Large intestine (tissue), 3 donors: ENCODE measurements at regions not wholly inside any gene's neighbourhood (a gene's known extent, or its start where the extent isn't known, plus 50 kb on each side); places are given as distances from the start of the nearest gene placed in this dataset.

ENCODE experiments used
- DNase-seq, 2 donors: peaks; one replicate each; pipeline versions ENCODE4 v3.0.0 to v3.0.0-alpha.2; 2013
- H3K27ac ChIP-seq: one replicate; pipeline ENCODE4 v1.5.1; 2013; ENCODE audit warnings: low read length
- H3K27me3 ChIP-seq: 2 replicates; pipeline ENCODE4 v1.6.1; 2013; ENCODE audit warnings: low read length; ENCODE audit not compliant: control insufficient read depth, insufficient read depth
- H3K36me3 ChIP-seq: 2 replicates; pipeline ENCODE4 v1.6.1; 2013; ENCODE audit warnings: low read length; ENCODE audit not compliant: control insufficient read depth, insufficient read depth
- H3K4me1 ChIP-seq: one replicate; pipeline ENCODE4 v1.6.1; 2013; ENCODE audit warnings: low read length; ENCODE audit not compliant: control insufficient read depth, insufficient read depth
- H3K4me3 ChIP-seq: one replicate; pipeline ENCODE4 v1.5.1; 2013; ENCODE audit warnings: low read length
- H3K9me3 ChIP-seq: one replicate; pipeline ENCODE4 v1.6.1; 2013; ENCODE audit warnings: mild to moderate bottlenecking, low read depth, low read length, moderate library complexity; ENCODE audit not compliant: control insufficient read depth
- WGBS: methylation state at CpG from one replicate; pipeline ENCODE4 v1.1.5; 2013; ENCODE audit warnings: low lambda C conversion rate; ENCODE audit not compliant: insufficient coverage; 5-methylcytosine and 5-hydroxymethylcytosine counted together

- no peaks in the 10 kb centered on the region for H3K27me3 ChIP-seq
- no peaks in the 10 kb centered on the region for H3K9me3 ChIP-seq
- H3K4me3 ChIP-seq: no peak overlapping the region
- H3K27ac ChIP-seq: no peak overlapping the region
- H3K36me3 ChIP-seq: no peaks in the 10 kb centered on the region
- no peak for DNase-seq
- H3K4me1 ChIP-seq: no peaks in the 10 kb centered on the region
These were observed 599.3 kb downstream of the SLC6A15 start for GRCh38 chr12:84313323-84313675.

GRCh38 chr12:84308211-84308610 lies 604.4 kb downstream of the SLC6A15 start:
- no peak overlapping the region for H3K27ac ChIP-seq
- WGBS: no CpG with 5 or more reads among the region's 1 CpG
- H3K4me3 ChIP-seq: no peak overlapping the region
- no peaks in the 10 kb centered on the region for H3K36me3 ChIP-seq
- H3K4me1 ChIP-seq: no peaks in the 10 kb centered on the region
- H3K9me3 ChIP-seq: no peaks in the 10 kb centered on the region
- no peak for DNase-seq
- no peaks in the 10 kb centered on the region for H3K27me3 ChIP-seq

DNA sequence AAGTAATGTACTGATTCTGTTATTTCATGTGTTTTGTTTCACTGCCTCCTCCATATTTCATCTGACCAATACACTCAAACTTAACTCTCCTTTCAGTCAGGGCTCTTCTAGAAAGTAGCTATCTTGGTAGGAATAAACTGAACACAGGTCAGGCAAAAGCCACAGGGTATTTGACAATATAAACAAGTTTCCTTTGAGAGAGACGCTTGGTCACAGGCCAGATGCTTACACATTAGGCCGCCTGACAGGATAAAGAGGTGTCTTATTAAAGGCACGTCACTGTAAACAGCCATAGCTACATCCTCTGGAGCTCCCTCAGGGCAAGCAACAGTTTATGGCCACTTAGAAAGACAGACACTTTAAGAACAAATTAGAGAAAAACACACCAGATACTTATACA lies 607.5 kb downstream of the SLC6A15 start:
- no CpG with 5 or more reads among the region's 3 CpGs for WGBS
- DNase-seq: no peak
- no peaks in the 10 kb centered on the region for H3K9me3 ChIP-seq
- H3K27ac ChIP-seq: no peak overlapping the region
- H3K27me3 ChIP-seq: no peaks in the 10 kb centered on the region
- H3K36me3 ChIP-seq: no peaks in the 10 kb centered on the region
- H3K4me1 ChIP-seq: no peaks in the 10 kb centered on the region
- H3K4me3 ChIP-seq: no peak overlapping the region

- Histone ChIP-seq H3K27me3 (no peaks in the 10 kb centered on the region), H3K27ac (no peak overlapping the region), H3K4me3 (no peak overlapping the region), H3K4me1 (no peaks in the 10 kb centered on the region), H3K9me3 (no peaks in the 10 kb centered on the region), H3K36me3 (no peaks in the 10 kb centered on the region)
- no peak for DNase-seq
- WGBS: 100% methylated on average over 1 of the region's 2 CpGs
These were observed 618.4 kb downstream of the SLC6A15 start for GRCh38 chr12:84294246-84294645.

DNA sequence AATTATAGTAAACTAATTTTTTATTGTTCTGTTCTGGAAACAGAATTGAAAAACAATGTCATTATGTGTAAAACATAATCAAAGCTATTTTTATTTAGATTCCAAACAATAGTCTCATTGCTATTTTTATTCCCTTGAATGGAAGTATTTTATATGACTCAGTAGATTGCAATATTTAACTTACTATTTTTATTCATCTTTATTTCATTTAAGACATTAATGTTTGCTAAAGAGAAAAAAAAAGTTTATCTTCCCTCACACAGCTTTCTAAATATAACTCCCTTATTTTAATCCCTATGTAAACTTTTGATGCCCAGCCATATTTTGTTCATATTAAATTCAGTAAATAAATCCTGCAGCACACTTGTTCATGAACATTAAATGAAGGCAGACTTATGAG lies 622.4 kb downstream of the SLC6A15 start:
- H3K4me3 ChIP-seq: no peak overlapping the region
- H3K9me3 ChIP-seq: no peaks in the 10 kb centered on the region
- H3K36me3 ChIP-seq: no peaks in the 10 kb centered on the region
- no peak for DNase-seq
- H3K27ac ChIP-seq: no peak overlapping the region
- H3K4me1 ChIP-seq: no peaks in the 10 kb centered on the region
- no peaks in the 10 kb centered on the region for H3K27me3 ChIP-seq

DNA sequence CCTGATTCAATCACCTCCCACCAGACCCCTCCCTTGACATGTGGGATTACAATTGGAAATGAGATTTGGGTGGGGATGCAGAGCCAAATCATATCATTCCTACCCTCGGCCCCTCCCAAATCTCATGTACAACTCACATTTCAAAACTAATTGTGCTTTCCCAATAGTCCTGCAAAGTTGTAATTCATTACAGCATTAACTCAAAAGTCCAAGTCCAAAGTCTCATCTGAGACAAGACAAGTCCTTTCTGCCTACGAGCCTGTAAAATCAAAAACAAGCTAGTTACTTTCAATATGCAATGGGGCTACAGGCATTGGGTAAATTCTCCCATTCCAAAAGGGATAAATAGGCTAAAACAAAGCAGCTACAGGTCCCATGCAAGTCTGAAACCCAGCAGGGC lies 634.6 kb downstream of the SLC6A15 start:
- Histone ChIP-seq H3K4me1 (no peaks in the 10 kb centered on the region), H3K4me3 (no peak overlapping the region), H3K27ac (no peak overlapping the region), H3K36me3 (no peaks in the 10 kb centered on the region), H3K27me3 (no peaks in the 10 kb centered on the region), H3K9me3 (no peaks in the 10 kb centered on the region)
- WGBS: no CpG with 5 or more reads among the region's 2 CpGs
- DNase-seq: no peak

GRCh38 chr12:84276215-84276614 lies 636.4 kb downstream of the SLC6A15 start:
- DNase-seq: no peak
- no peaks in the 10 kb centered on the region for H3K4me1 ChIP-seq
- no peaks in the 10 kb centered on the region for H3K36me3 ChIP-seq
- H3K4me3 ChIP-seq: no peak overlapping the region
- WGBS: no CpG with 5 or more reads among the region's 2 CpGs
- no peaks in the 10 kb centered on the region for H3K9me3 ChIP-seq
- H3K27ac ChIP-seq: no peak overlapping the region
- H3K27me3 ChIP-seq: no peaks in the 10 kb centered on the region

- WGBS: 80% methylated on average over 1 of the region's 3 CpGs
- Histone ChIP-seq H3K27me3 (no peaks in the 10 kb centered on the region), H3K9me3 (no peaks in the 10 kb centered on the region), H3K36me3 (no peaks in the 10 kb centered on the region), H3K4me1 (no peaks in the 10 kb centered on the region), H3K4me3 (no peak overlapping the region), H3K27ac (no peak overlapping the region)
- no peak for DNase-seq
These were observed 640.3 kb downstream of the SLC6A15 start for GRCh38 chr12:84272324-84272723.

DNA sequence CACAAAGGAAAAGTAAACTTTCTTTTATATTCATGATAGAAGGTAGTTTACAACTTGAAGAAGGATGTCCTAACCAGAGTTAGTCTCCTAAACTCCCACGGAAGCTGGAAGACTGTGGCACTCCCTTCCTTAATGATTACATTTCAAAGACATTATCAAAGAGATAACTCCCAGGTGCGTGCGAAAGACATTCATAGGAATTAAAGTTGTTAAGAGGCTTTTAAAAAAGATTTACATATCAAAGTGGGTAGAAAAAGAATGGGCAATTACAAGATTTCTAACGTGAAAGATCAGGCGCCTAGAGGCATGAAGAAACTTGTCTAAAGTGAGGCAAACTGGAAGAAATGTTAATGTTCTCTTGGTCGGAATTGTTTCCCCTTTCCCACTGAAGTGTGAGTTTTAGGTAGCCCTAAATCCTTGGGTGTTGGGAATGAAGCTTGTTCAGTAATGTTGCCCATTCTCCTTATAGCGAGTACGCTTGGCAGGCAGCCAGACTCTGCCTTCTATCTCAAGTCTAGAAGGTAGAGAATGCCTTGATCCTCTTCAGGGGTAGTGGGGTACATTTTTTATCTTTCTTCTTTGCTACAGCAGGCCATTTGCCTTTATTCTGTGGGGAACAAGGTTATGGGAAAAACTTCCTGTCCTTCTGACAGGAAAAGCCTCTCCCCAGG lies 642.0 kb downstream of the SLC6A15 start:
- 10% methylated on average over 2 of the region's 8 CpGs for WGBS
- no peak overlapping the region for H3K4me3 ChIP-seq
- no peak for DNase-seq

DNA sequence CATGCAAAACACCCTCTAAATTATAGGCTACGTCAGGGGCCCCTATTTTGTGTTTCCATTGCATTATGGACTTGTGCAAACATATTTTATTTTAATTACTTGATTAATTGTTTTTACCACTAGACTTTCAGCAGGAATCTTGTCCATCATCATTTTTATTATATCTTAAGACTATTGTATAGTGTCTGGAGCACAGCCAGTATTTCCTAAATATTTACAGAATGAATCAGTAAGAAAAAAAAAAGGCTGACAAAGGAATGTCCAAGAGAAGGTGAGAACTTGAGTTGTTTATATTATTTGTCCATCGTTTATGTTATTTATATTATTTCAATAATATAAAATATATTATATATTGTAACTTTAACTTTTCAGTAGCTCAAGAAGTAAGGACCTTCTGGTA lies 664.7 kb downstream of the SLC6A15 start:
- no peaks in the 10 kb centered on the region for H3K27me3 ChIP-seq
- 76% methylated on average over 2 of the region's 2 CpGs for WGBS
- no peak overlapping the region for H3K27ac ChIP-seq
- H3K9me3 ChIP-seq: no peaks in the 10 kb centered on the region
- no peaks in the 10 kb centered on the region for H3K4me1 ChIP-seq
- H3K36me3 ChIP-seq: no peaks in the 10 kb centered on the region
- H3K4me3 ChIP-seq: no peak overlapping the region
- DNase-seq: no peak

More for the DNA sequence above, 642.0 kb downstream of the SLC6A15 start:
- Histone ChIP-seq H3K36me3 (no peaks in the 10 kb centered on the region), H3K4me1 (no peaks in the 10 kb centered on the region), H3K27me3 (no peaks in the 10 kb centered on the region), H3K9me3 (no peaks in the 10 kb centered on the region), H3K27ac (no peak overlapping the region)

DNA sequence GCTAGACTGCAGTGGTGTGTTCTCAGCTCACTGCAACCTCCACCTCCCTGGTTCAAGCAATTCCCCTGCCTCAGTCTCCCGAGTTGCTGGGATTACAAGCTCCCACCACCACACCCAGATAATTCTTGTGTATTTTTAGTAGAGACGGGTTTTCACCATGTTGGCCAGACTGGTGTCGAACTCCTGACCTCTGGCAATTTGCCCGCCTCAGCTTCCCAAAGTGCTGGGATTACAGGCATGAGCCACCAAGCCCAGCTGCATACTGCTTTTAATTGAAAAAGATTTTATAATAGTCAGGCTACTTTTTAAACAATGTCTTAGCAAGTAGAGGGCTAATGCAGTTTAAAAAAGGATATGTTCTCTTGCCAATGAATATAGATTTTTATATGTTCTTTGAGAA lies 668.9 kb downstream of the SLC6A15 start:
- WGBS: no CpG with 5 or more reads among the region's 4 CpGs

More for the DNA sequence above, 668.9 kb downstream of the SLC6A15 start:
- Histone ChIP-seq H3K4me1 (no peaks in the 10 kb centered on the region), H3K27me3 (no peaks in the 10 kb centered on the region), H3K36me3 (no peaks in the 10 kb centered on the region), H3K27ac (no peak overlapping the region), H3K4me3 (no peak overlapping the region), H3K9me3 (no peaks in the 10 kb centered on the region)
- no peak for DNase-seq
